Neural cell (in vitro differentiated cells): ENCODE measurements at regions not wholly inside any gene's neighbourhood (a gene's known extent, or its start where the extent isn't known, plus 50 kb on each side); places are given as distances from the start of the nearest gene placed in this dataset.

ENCODE experiments used
- H2AFZ ChIP-seq: fragments of 200-600, 300-800 bp; sonication (generic), shearing (Covaris generic); 2 replicates; pipeline ENCODE4 v1.6.0; 2014; ENCODE audit warnings: low read depth, mild to moderate bottlenecking, antibody characterized with exemption, low read length, moderate library complexity
- H3F3A ChIP-seq: fragments of 200-600 bp; shearing (Covaris generic); 2 replicates; pipeline ENCODE4 v1.6.1; 2016; ENCODE audit warnings: mild to moderate bottlenecking, moderate library complexity, mixed read lengths, antibody characterized with exemption, low read length; ENCODE audit not compliant: insufficient read depth, poor library complexity, severe bottlenecking
- H3K27ac ChIP-seq: fragments of 200-600, 300-800 bp; sonication (generic), shearing (Covaris generic); 2 replicates; pipeline ENCODE4 v1.5.1; 2014; ENCODE audit warnings: mild to moderate bottlenecking, low read length, moderate library complexity
- H3K27me3 ChIP-seq: fragments of 300-800, 200-600 bp; sonication (generic), shearing (Covaris generic); 2 replicates; pipeline ENCODE4 v1.6.0; 2014; ENCODE audit warnings: mild to moderate bottlenecking, low read depth, low read length, moderate library complexity; ENCODE audit not compliant: insufficient read depth
- H3K36me3 ChIP-seq: fragments of 300-800, 200-600 bp; sonication (generic), shearing (Covaris generic); 2 replicates; pipeline ENCODE4 v1.5.1; 2014; ENCODE audit warnings: mild to moderate bottlenecking, antibody characterized with exemption, low read length, moderate library complexity; ENCODE audit not compliant: insufficient read depth
- H3K4me2 ChIP-seq: fragments of 300-800, 200-600 bp; sonication (generic), shearing (Covaris generic); 2 replicates; pipeline ENCODE4 v1.6.0; 2014; ENCODE audit warnings: mild to moderate bottlenecking, low read length
- H3K4me3 ChIP-seq: fragments of 300-800, 200-600 bp; sonication (generic), shearing (Covaris generic); 2 replicates; pipeline ENCODE4 v1.5.1; 2014; ENCODE audit warnings: mild to moderate bottlenecking, low read length, moderate library complexity
- H3K79me2 ChIP-seq: fragments of 200-600 bp; shearing (Covaris generic); replicated peaks from 2 replicates; pipeline ENCODE4 v1.6.0; 2014; ENCODE audit warnings: mild to moderate bottlenecking, low read length, moderate library complexity; ENCODE audit not compliant: insufficient read depth
- H3K9ac ChIP-seq: fragments of 300-800, 200-600 bp; sonication (generic), shearing (Covaris generic); 2 replicates; pipeline ENCODE4 v1.6.1; 2016; ENCODE audit warnings: mild to moderate bottlenecking, low read length, mixed read lengths
- H3K9me2 ChIP-seq: fragments of 200-600 bp; shearing (Covaris generic); 2 replicates; pipeline ENCODE4 v1.6.1; 2016; ENCODE audit warnings: mild to moderate bottlenecking, low read length, mixed read lengths; ENCODE audit not compliant: insufficient read depth
- H3K9me3 ChIP-seq: fragments of 200-600, 300-800 bp; sonication (generic), shearing (Covaris generic); 2 replicates; pipeline ENCODE4 v1.6.1; 2016; ENCODE audit warnings: mild to moderate bottlenecking, mixed run types, low read length, moderate library complexity, mixed read lengths
- H4K20me1 ChIP-seq: fragments of 200-600 bp; shearing (Covaris generic); 2 replicates; pipeline ENCODE4 v1.6.1; 2016; ENCODE audit warnings: mild to moderate bottlenecking, mixed run types; ENCODE audit not compliant: insufficient read depth
- CTCF ChIP-seq: fragments of 450-650 bp; IDR thresholded peaks from 2 replicates; pipeline ENCODE4 v1.5.1; 2014; ENCODE audit warnings: antibody characterized with exemption, mild to moderate bottlenecking, moderate library complexity; ENCODE audit not compliant: poor library complexity, severe bottlenecking
- EP300 ChIP-seq: fragments of 450-650 bp; conservative IDR thresholded peaks from 2 replicates; pipeline ENCODE4 v1.6.1; 2014; ENCODE audit warnings: antibody characterized with exemption, mild to moderate bottlenecking, moderate library complexity; ENCODE audit not compliant: poor library complexity, severe bottlenecking
- EZH2 ChIP-seq: fragments of 200-600, 300-800 bp; shearing (Covaris generic), sonication (generic); IDR thresholded peaks from 2 replicates; pipeline ENCODE4 v1.6.1; 2014; ENCODE audit warnings: antibody characterized with exemption, low read length, borderline replicate concordance, mild to moderate bottlenecking; ENCODE audit not compliant: insufficient read depth, poor library complexity, severe bottlenecking
- MXI1 ChIP-seq: fragments of 450-650 bp; conservative IDR thresholded peaks from 2 replicates; pipeline ENCODE4 v1.6.1; 2014; ENCODE audit warnings: antibody characterized with exemption, mild to moderate bottlenecking; ENCODE audit not compliant: poor library complexity, severe bottlenecking
- POLR2AphosphoS5 ChIP-seq: IDR thresholded peaks from 2 replicates; pipeline ENCODE4 v1.6.1; 2012
- RAD21 ChIP-seq: fragments of 450-650 bp; conservative IDR thresholded peaks from 2 replicates; pipeline ENCODE4 v1.6.1; 2014; ENCODE audit warnings: antibody characterized with exemption, mild to moderate bottlenecking, moderate library complexity
- REST ChIP-seq: IDR thresholded peaks from 2 replicates; pipeline ENCODE4 v1.6.1; 2012; ENCODE audit warnings: borderline replicate concordance
- SMC3 ChIP-seq: fragments of 450-650 bp; conservative IDR thresholded peaks from 2 replicates; pipeline ENCODE4 v1.6.1; 2014; ENCODE audit warnings: antibody characterized with exemption, mild to moderate bottlenecking, moderate library complexity; ENCODE audit not compliant: poor library complexity
- TAF1 ChIP-seq: IDR thresholded peaks from 2 replicates; pipeline ENCODE4 v1.6.1; 2012; ENCODE audit warnings: low read depth

GRCh38 chr2:2649109-2650072 is 318.3 kb upstream of the MYT1L start:
- no peak overlapping the region for H2AFZ ChIP-seq
- no peaks in the 10 kb centered on the region for H3K36me3 ChIP-seq
- no peaks in the 10 kb centered on the region for H3K9me3 ChIP-seq
- H3K27ac ChIP-seq = no peak overlapping the region
- H4K20me1 ChIP-seq = no peaks in the 10 kb centered on the region
- TF ChIP-seq RAD21 (no peak), EZH2 (no peak), TAF1 (no peak), POLR2AphosphoS5 (no peak), CTCF (no peak), MXI1 (no peak), SMC3 (no peak), EP300 (no peak), REST (no peak)
- H3K4me3 ChIP-seq = no peak overlapping the region
- no peak overlapping the region for H3K4me2 ChIP-seq
- no peaks in the 10 kb centered on the region for H3K79me2 ChIP-seq
- no peaks in the 10 kb centered on the region for H3K9me2 ChIP-seq
- H3F3A ChIP-seq = no peaks in the 10 kb centered on the region
- no peak overlapping the region for H3K9ac ChIP-seq
- H3K27me3 ChIP-seq = no peaks in the 10 kb centered on the region

- Histone ChIP-seq H2AFZ (no peak overlapping the region), H3K4me2 (no peak overlapping the region), H3F3A (no peaks in the 10 kb centered on the region)
Measured at GRCh38 chr2:2648094-2648493, 317.0 kb upstream of the MYT1L start.

More at GRCh38 chr2:2648094-2648493, 317.0 kb upstream of the MYT1L start:
- H3K27me3 ChIP-seq = no peaks in the 10 kb centered on the region
- H4K20me1 ChIP-seq = no peaks in the 10 kb centered on the region
- no peaks in the 10 kb centered on the region for H3K36me3 ChIP-seq
- no peak overlapping the region for H3K27ac ChIP-seq
- no peak overlapping the region for H3K4me3 ChIP-seq
- TF ChIP-seq RAD21 = no peak
- TF ChIP-seq CTCF = no peak
- TF ChIP-seq MXI1 = no peak
- TF ChIP-seq REST = no peak
- TF ChIP-seq EP300 = no peak
- TF ChIP-seq TAF1 = no peak
- no peak for TF ChIP-seq POLR2AphosphoS5
- TF ChIP-seq EZH2 = no peak
- no peak for TF ChIP-seq SMC3
- no peaks in the 10 kb centered on the region for H3K79me2 ChIP-seq
- no peak overlapping the region for H3K9ac ChIP-seq
- H3K9me2 ChIP-seq = no peaks in the 10 kb centered on the region
- no peaks in the 10 kb centered on the region for H3K9me3 ChIP-seq
